H1 (cell line): ENCODE measurements at regions not wholly inside any gene's neighbourhood (a gene's known extent, or its start where the extent isn't known, plus 50 kb on each side); places are given as distances from the start of the nearest gene placed in this dataset.
"Not testable (repeated sequence)": the region's sequence is repeated elsewhere in the genome, so short reads cannot be mapped to it uniquely, and the experiment has no call there.

Experiments used
- CEBPB ChIP-seq: IDR thresholded peaks from 2 replicates; pipeline ENCODE4 v1.6.1; 2012; ENCODE audit warnings: low read depth, low read length
- CTCF ChIP-seq, 3 experiments: IDR thresholded peaks; 1 replicate in 2 of 3; 2 replicates in 1 of 3; pipeline versions ENCODE4 v1.5.1 to v1.6.1; 2011; ENCODE audit warnings: low read length in 3 of 3, mild to moderate bottlenecking in 3 of 3, inconsistent platforms in 2 of 3, low read depth in 1 of 3, moderate library complexity in 1 of 3; ENCODE audit not compliant: insufficient read depth in 1 of 3; ENCODE audit errors: control extremely low read depth in 1 of 3
- JUND ChIP-seq: IDR thresholded peaks from 2 replicates; pipeline ENCODE4 v1.6.1; 2011; ENCODE audit warnings: mild to moderate bottlenecking, improper control_type of control experiment, low read length
- NRF1 ChIP-seq: IDR thresholded peaks from 2 replicates; pipeline ENCODE4 v1.6.1; 2011; ENCODE audit warnings: mild to moderate bottlenecking, low read depth, low read length, improper control_type of control experiment
- POLR2AphosphoS5 ChIP-seq: IDR thresholded peaks from 2 replicates; pipeline ENCODE4 v1.6.1; 2011; ENCODE audit warnings: low read depth, low read length
- TF ChIP-seq, protein P1 (sequence below): IDR thresholded peaks from 2 replicates; pipeline ENCODE4 v1.6.1; 2012; ENCODE audit warnings: low read length, inconsistent platforms

DNA sequence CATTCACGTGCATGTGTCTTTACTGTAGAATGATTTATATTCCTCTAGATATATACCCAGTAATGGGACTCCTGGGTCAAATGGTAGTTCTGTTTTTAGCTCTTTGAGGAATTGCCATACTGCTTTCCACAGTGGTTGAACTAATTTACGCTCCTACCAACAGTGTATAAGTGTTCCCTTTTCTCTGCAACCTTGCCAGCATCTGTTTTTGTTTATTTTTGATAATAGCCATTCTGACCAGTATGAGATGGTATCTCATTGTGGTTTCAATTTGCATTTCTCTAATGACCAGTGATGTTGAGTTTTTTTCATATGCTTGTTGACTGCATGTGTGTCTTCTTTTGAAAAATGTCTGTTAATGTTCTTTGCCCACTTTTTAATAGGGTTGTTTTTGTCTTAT, 236.8 kb upstream of the IRF2BP2 start:
- not testable (repeated sequence) for TF ChIP-seq CTCF (IDR thresholded peaks at IDR 0.05; ENCODE audit: control extremely low read depth in 1 of 3, insufficient read depth in 1 of 3, low read depth in 1 of 3, low read length in 3 of 3); CEBPB; POLR2AphosphoS5; NRF1; JUND
- TF ChIP-seq, protein P1, sequence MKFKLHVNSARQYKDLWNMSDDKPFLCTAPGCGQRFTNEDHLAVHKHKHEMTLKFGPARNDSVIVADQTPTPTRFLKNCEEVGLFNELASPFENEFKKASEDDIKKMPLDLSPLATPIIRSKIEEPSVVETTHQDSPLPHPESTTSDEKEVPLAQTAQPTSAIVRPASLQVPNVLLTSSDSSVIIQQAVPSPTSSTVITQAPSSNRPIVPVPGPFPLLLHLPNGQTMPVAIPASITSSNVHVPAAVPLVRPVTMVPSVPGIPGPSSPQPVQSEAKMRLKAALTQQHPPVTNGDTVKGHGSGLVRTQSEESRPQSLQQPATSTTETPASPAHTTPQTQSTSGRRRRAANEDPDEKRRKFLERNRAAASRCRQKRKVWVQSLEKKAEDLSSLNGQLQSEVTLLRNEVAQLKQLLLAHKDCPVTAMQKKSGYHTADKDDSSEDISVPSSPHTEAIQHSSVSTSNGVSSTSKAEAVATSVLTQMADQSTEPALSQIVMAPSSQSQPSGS = not testable (repeated sequence)
